B cell (primary cell): ENCODE measurements at regions not wholly inside any gene's neighbourhood (a gene's known extent, or its start where the extent isn't known, plus 50 kb on each side); places are given as distances from the start of the nearest gene placed in this dataset.

ENCODE experiments used
- ATAC-seq: fragments of 200-7000 bp; cut with Tn5 transposase; one replicate; pipeline ENCODE4 v1.10.0; 2021; ENCODE audit warnings: low read depth, mild to moderate bottlenecking, moderate number of reproducible peaks, moderate library complexity
- CTCF ChIA-PET: fragments of 350-600 bp; sonication (Branson Sonifier 250); formaldehyde crosslinking; loops from one replicate; lab custom pipeline; 2021; ENCODE audit warnings: antibody characterized with exemption, inconsistent platforms; lab: Charles Lee
- POLR2A ChIA-PET: fragments of 350-600 bp; sonication (Branson Sonifier 250); formaldehyde crosslinking; loops from one replicate; lab custom pipeline; 2021; ENCODE audit warnings: antibody characterized with exemption; lab: Charles Lee
- DNase-seq: peaks from one replicate; pipeline ENCODE4 v3.0.0; 2013
- H2AFZ ChIP-seq: 2 replicates; pipeline ENCODE4 v1.6.1; 2012; ENCODE audit warnings: mild to moderate bottlenecking, low read depth, low read length; ENCODE audit not compliant: insufficient read depth, poor library complexity, severe bottlenecking
- H3K27ac ChIP-seq, 2 donors: 1 replicate in 1 of 2; 2 replicates in 1 of 2; pipeline ENCODE4 v1.5.1; 2012 to 2013; ENCODE audit warnings: low read length in 2 of 2, mild to moderate bottlenecking in 2 of 2, moderate library complexity in 1 of 2
- H3K27me3 ChIP-seq, 4 experiments: fragments of 200-600 bp in 1 of 4; sonication (generic) in 1 of 4; replicated peaks in 1 of 4; 1 replicate in 2 of 4; 2 replicates in 2 of 4; pipeline versions ENCODE4 v1.6.1 to v1.7.0; 2013 to 2016; ENCODE audit warnings: low read length in 3 of 4, mild to moderate bottlenecking in 2 of 4, mixed read lengths in 1 of 4, moderate library complexity in 1 of 4; ENCODE audit not compliant: insufficient read depth in 4 of 4, control insufficient read depth in 3 of 4; ENCODE audit errors: control extremely low read depth in 1 of 4
- H3K36me3 ChIP-seq, 2 experiments: replicated peaks in 1 of 2; 1 replicate in 1 of 2; 2 replicates in 1 of 2; pipeline versions ENCODE4 v1.6.1 to v1.7.1; 2013; ENCODE audit warnings: low read length in 1 of 2; ENCODE audit not compliant: insufficient read depth in 2 of 2, control insufficient read depth in 1 of 2; ENCODE audit errors: control extremely low read depth in 1 of 2, extremely low read depth in 1 of 2
- H3K4me1 ChIP-seq, 2 donors: fragments of 200-600 bp in 1 of 2; sonication (generic) in 1 of 2; 1 replicate in 1 of 2; 2 replicates in 1 of 2; pipeline versions ENCODE4 v1.5.1 to v1.6.1; 2013 to 2017; ENCODE audit warnings: low read length in 2 of 2; ENCODE audit not compliant: control insufficient read depth in 2 of 2, insufficient read depth in 2 of 2
- H3K4me2 ChIP-seq: replicated peaks from 2 replicates; pipeline ENCODE3; 2012; ENCODE audit warnings: mild to moderate bottlenecking, low read depth, low read length; ENCODE audit not compliant: poor library complexity, severe bottlenecking
- H3K4me3 ChIP-seq, 5 experiments: fragments of 200-600 bp in 1 of 5; sonication (generic) in 1 of 5; 1 replicate in 3 of 5; 2 replicates in 2 of 5; pipeline versions ENCODE4 v1.5.1 to v1.7.0; 2011 to 2016; ENCODE audit warnings: low read length in 4 of 5, mild to moderate bottlenecking in 4 of 5, low read depth in 2 of 5, control low read depth in 1 of 5, moderate library complexity in 1 of 5; ENCODE audit not compliant: insufficient read depth in 1 of 5; ENCODE audit errors: control extremely low read depth in 1 of 5, extremely low read depth in 1 of 5
- H3K79me2 ChIP-seq: fragments of 200-600 bp; sonication (generic); one replicate; pipeline ENCODE4 v1.6.0; 2016; ENCODE audit warnings: low read length; ENCODE audit not compliant: control insufficient read depth, insufficient read depth
- H3K9ac ChIP-seq: fragments of 200-600 bp; sonication (generic); 2 replicates; pipeline ENCODE4 v1.6.1; 2017; ENCODE audit warnings: mild to moderate bottlenecking, low read length, moderate library complexity
- H3K9me3 ChIP-seq, 3 donors: one replicate each; pipeline versions ENCODE4 v1.6.1 to v1.7.1; 2013; ENCODE audit warnings: low read length in 2 of 3; ENCODE audit not compliant: control insufficient read depth in 2 of 3, insufficient read depth in 1 of 3; ENCODE audit errors: control extremely low read depth in 1 of 3
- H4K20me1 ChIP-seq: 2 replicates; pipeline ENCODE4 v1.6.0; 2012; ENCODE audit warnings: mild to moderate bottlenecking, low read length; ENCODE audit not compliant: insufficient read depth, control insufficient read depth, poor library complexity, severe bottlenecking
- H3K27ac Mint-ChIP-seq: one replicate; pipeline ENCODE4 v1.8.0; 2021; ENCODE audit warnings: mixed read lengths
- H3K27me3 Mint-ChIP-seq: one replicate; pipeline ENCODE4 v1.8.0; 2021; ENCODE audit warnings: mixed read lengths
- H3K4me1 Mint-ChIP-seq: one replicate; pipeline ENCODE4 v1.8.0; 2021; ENCODE audit warnings: mixed read lengths
- H3K4me3 Mint-ChIP-seq: one replicate; pipeline ENCODE4 v1.8.0; 2021; ENCODE audit warnings: mixed read lengths
- H3K9me3 Mint-ChIP-seq: one replicate; pipeline ENCODE4 v1.8.0; 2022; ENCODE audit warnings: mixed read lengths; ENCODE audit not compliant: insufficient read depth
- EZH2 ChIP-seq: IDR thresholded peaks from 2 replicates; pipeline ENCODE4 v1.6.1; 2012; ENCODE audit warnings: borderline replicate concordance, low read depth, mild to moderate bottlenecking, moderate library complexity, low read length; ENCODE audit not compliant: insufficient read depth, poor library complexity, severe bottlenecking
- WGBS: methylation state at CpG from one replicate; pipeline ENCODE4 v1.1.5; 2013; ENCODE audit warnings: missing lambda C conversion rate; ENCODE audit not compliant: insufficient coverage; 5-methylcytosine and 5-hydroxymethylcytosine counted together
- intact Hi-C: fragments of 100-400 bp; cut with micrococcal nuclease; formaldehyde crosslinking; loops from one replicate; pipeline ENCODE4 v1.10.0; 2022
- TF ChIP-seq, protein P1 (sequence below): fragments of 200-600 bp; IDR thresholded peaks from one replicate; pipeline ENCODE4 v1.8.0; 2022; ENCODE audit warnings: antibody characterized with exemption, mild to moderate bottlenecking

DNA sequence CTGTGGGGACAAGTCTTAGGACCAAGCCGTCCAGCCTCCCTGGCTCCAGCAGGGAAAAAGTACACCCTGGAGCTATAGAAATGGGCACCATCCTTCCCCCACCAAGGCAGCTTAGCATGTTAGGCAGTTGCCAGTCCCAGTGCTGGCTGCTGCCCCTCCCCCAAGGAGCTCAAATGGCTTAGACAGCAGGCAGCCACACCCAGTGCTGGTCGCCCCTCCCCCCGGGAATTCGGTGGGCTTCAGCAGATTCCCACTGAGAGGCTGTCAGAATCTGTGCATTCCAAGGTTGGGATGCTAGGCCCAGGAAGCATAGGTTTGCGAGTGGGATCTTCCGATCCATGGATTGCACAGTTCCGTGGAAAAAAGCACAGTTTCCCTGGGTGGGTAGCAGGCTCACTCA is 105.2 kb upstream of the ITGA1 start:
- H2AFZ ChIP-seq, result no peak overlapping the region
- H3K9me3 ChIP-seq, result peaks cover 0 to 3% (median 0%) of the 10 kb centered on the region in 3 donors
- H3K36me3 ChIP-seq, result no peaks in the 10 kb centered on the region
- H3K4me1 Mint-ChIP-seq, result no peaks in the 10 kb centered on the region
- no peaks in the 10 kb centered on the region for H3K27me3 ChIP-seq
- TF ChIP-seq EZH2, result no peak
- TF ChIP-seq, protein P1, sequence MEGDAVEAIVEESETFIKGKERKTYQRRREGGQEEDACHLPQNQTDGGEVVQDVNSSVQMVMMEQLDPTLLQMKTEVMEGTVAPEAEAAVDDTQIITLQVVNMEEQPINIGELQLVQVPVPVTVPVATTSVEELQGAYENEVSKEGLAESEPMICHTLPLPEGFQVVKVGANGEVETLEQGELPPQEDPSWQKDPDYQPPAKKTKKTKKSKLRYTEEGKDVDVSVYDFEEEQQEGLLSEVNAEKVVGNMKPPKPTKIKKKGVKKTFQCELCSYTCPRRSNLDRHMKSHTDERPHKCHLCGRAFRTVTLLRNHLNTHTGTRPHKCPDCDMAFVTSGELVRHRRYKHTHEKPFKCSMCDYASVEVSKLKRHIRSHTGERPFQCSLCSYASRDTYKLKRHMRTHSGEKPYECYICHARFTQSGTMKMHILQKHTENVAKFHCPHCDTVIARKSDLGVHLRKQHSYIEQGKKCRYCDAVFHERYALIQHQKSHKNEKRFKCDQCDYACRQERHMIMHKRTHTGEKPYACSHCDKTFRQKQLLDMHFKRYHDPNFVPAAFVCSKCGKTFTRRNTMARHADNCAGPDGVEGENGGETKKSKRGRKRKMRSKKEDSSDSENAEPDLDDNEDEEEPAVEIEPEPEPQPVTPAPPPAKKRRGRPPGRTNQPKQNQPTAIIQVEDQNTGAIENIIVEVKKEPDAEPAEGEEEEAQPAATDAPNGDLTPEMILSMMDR, result no peak
- WGBS, result 90% methylated on average over 7 of the region's 7 CpGs
- H4K20me1 ChIP-seq, result no peaks in the 10 kb centered on the region
- no peaks in the 10 kb centered on the region for H3K79me2 ChIP-seq
- H3K4me2 ChIP-seq, result no peak overlapping the region
- no peak for DNase-seq
- no peaks in the 10 kb centered on the region for H3K9me3 Mint-ChIP-seq
- H3K27me3 Mint-ChIP-seq, result no peaks in the 10 kb centered on the region
- intact Hi-C loops, result no loop called here
- ChIA-PET CTCF (no interaction called here), POLR2A (no interaction called here)
- H3K9ac ChIP-seq, result no peak overlapping the region
- no peak for ATAC-seq
- no peaks in the 10 kb centered on the region for H3K4me1 ChIP-seq
- H3K27ac Mint-ChIP-seq, result no peak overlapping the region
- H3K4me3 Mint-ChIP-seq, result no peak overlapping the region
- H3K4me3 ChIP-seq, result no peak overlapping the region
- H3K27ac ChIP-seq, result no peak overlapping the region

DNA sequence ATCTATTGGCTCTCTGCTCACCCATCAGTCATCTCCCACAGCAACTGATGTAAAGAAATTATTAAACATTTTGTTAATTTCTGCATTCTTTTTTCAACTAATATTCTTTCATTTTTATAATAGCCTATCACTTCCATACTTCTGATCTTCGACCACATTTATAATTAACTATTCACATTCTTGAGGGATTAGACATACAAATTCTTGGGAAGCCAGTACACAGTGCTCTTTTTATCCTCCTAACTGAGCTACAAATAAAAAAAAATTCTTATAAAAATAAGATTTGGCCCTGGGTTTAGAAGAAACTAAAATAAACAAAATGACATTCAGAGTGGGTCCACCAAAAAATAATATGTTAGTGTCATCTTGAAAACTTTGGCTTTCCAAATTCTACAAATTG is 103.7 kb upstream of the ITGA1 start:
- ChIA-PET POLR2A (no interaction called here), CTCF (no interaction called here)
- H2AFZ ChIP-seq, result no peak overlapping the region
- no peak overlapping the region for H3K4me3 Mint-ChIP-seq
- TF ChIP-seq, protein P1, result no peak
- no peak for TF ChIP-seq EZH2
- H3K4me3 ChIP-seq, result no peak overlapping the region
- H4K20me1 ChIP-seq, result no peaks in the 10 kb centered on the region
- H3K27ac Mint-ChIP-seq, result no peak overlapping the region
- H3K27me3 Mint-ChIP-seq, result no peaks in the 10 kb centered on the region
- H3K9ac ChIP-seq, result no peak overlapping the region
- no CpG with 5 or more reads among the region's 1 CpG for WGBS
- peaks cover 0 to 3% (median 0%) of the 10 kb centered on the region in 3 donors for H3K9me3 ChIP-seq
- H3K4me1 Mint-ChIP-seq, result no peaks in the 10 kb centered on the region
- no peaks in the 10 kb centered on the region for H3K27me3 ChIP-seq
- H3K36me3 ChIP-seq, result no peaks in the 10 kb centered on the region
- no peak overlapping the region for H3K27ac ChIP-seq
- no peak for ATAC-seq
- no peaks in the 10 kb centered on the region for H3K4me1 ChIP-seq
- no peak for DNase-seq
- H3K4me2 ChIP-seq, result no peak overlapping the region
- no peaks in the 10 kb centered on the region for H3K79me2 ChIP-seq
- intact Hi-C loops, result no loop called here
- no peaks in the 10 kb centered on the region for H3K9me3 Mint-ChIP-seq
